Effector CD4-positive, alpha-beta T cell (primary cell): ENCODE measurements at regions not wholly inside any gene's neighbourhood (a gene's known extent, or its start where the extent isn't known, plus 50 kb on each side); places are given as distances from the start of the nearest gene placed in this dataset.
A peak's percentile ranks its signal among the peaks of the same experiment; 100 is the strongest.

Experiments used
- DNase-seq: peaks from one replicate; pipeline ENCODE4 v3.0.0-alpha.2; 2020

DNA sequence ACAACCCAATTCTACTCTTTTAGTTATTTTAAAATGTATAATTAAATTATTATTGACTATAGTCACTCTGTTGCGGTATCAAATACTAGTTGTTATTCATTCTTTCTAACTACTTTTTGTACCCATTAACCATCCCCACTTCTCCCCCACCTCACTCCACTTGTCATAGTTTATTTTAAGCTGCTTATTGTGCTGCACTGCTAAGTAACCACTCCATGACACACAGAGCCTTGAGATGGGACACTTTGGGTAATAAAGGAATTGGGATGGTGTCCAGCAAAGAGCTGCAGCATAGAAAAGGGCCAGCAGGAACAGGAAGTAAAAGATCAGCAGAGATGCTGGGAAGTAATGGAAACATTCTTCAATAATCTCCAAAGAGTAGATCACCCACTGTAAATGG, 123.0 kb downstream of the RPS29 start:
- DNase-seq: no peak

DNA sequence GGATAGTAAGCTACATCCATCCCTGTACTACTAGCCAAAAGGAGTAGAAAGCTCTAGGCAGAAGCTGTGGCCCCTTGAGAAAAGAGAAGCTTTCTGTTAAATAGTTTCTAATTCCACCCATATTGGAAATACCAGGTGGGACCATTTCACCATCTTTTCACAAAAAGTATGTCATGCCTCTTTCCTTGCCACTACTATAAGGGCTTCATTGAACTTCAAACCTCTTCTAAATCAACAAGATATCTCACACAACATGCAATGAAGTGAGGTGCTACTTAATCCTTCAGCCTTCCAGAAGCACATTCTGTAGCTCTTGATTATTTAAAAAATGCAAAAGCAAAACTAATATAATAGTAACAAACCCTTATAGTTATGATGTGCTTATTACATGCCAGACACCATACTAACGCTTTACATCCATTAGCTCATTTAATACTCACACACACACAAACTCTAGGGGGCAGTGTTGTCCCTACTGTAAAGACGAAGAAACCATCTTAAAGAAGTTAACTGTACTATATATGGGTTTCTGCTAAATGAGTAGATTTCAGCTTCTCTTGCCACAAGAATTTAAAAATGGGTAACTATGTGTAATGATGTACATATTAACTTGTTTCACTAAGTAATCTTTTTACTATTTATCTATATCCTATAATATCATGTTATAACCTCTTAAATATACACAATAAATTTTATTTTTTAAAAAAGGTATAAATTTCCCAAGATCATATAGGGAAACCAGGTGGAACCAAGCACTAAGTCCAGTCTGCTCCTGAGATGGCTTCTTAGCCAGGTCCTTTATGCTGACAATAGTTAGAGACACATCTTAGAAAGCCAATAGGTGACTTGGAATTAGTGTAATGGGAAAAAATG, 124.4 kb downstream of the RPS29 start:
- DNase-seq: peak; percentile 58

GRCh38 chr14:49460662-49461061, 125.5 kb downstream of the RPS29 start:
- no peak for DNase-seq

DNA sequence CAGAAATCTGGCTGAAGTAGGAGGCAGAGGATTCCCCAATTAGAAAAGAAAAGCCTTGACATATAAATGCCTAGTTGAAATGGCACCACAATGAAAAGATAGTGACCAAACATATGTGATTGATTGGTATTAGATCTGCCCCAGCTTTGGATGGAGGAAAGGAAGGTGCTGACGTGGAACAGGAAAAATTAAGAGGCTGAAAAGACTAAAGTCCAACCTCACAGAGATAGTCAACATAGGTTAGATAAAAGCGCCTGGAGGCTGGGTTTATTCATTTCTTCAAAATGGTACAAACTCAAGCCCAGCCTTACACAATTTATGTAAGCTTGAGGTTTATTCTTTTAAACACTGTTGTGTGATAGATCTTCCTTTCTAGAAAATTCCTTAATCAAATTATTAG, 129.6 kb downstream of the RPS29 start:
- no peak for DNase-seq

DNA sequence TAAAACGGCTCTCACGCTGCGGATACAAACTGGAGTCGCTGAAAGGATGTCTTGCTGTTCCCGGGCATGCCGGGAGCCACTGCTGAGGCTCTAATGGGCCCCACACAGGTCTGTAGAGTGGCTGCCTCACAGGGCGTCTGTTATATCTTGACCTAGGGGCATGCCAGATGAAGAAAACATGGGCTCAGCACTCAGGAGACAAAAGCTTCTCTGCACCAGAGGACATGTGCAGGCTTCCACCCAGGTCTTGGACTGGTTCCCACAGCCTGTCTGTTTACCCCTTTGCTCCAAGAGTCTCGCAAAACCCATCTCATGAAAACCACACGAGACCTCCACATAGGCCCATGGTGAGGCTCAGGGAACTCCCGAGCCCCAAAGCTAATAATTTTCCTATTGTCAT, 134.2 kb downstream of the RPS29 start:
- no peak for DNase-seq

GRCh38 chr14:49449749-49450148, 136.4 kb downstream of the RPS29 start:
- DNase-seq: no peak

- no peak for DNase-seq
Observed at GRCh38 chr14:49447540-49448107, 138.6 kb downstream of the RPS29 start.

- DNase-seq: no peak
Observed at GRCh38 chr14:49446801-49447200, 139.4 kb downstream of the RPS29 start.

GRCh38 chr14:49438256-49438770, 147.9 kb downstream of the RPS29 start:
- no peak for DNase-seq

DNA sequence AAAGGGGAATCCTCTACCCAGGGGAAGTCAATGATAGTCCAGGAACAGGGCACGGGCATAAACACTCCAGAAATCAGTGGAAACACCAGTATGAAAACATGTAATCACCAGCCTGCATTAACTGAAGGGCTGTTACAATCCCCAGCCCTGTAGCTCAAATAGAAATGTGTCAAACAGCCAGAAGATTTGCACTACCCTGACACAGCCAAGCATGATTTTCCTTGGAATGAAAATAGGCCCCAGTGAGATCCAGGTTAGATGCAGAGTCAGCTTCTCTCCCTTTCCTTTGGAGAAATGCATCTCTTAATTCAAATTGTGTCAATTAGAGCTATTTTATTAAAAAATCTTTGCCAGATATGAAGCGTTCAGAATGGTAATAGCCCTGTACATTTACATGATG, 158.1 kb downstream of the RPS29 start:
- no peak for DNase-seq

- no peak for DNase-seq
Observed at GRCh38 chr14:49427117-49427516, 159.1 kb downstream of the RPS29 start.

DNA sequence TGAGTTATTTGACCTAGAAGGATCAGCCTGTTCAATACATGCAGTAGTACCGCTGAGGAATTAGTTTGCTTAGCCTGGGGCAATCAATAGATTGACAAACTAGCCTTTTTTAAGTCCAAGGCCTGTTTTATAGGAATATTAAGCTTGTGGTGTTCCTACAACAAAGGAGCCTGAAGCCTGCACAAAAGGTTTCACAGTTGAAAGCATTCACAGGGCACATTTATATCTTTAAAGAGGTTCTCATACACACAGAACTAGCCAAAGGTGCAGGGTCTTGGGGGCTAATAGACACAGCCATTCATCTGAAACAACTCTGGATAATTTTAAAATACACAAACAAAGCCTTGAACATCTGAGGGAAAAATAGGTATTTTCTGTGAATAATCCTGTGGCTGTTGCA, 160.3 kb downstream of the RPS29 start:
- DNase-seq: no peak

DNA sequence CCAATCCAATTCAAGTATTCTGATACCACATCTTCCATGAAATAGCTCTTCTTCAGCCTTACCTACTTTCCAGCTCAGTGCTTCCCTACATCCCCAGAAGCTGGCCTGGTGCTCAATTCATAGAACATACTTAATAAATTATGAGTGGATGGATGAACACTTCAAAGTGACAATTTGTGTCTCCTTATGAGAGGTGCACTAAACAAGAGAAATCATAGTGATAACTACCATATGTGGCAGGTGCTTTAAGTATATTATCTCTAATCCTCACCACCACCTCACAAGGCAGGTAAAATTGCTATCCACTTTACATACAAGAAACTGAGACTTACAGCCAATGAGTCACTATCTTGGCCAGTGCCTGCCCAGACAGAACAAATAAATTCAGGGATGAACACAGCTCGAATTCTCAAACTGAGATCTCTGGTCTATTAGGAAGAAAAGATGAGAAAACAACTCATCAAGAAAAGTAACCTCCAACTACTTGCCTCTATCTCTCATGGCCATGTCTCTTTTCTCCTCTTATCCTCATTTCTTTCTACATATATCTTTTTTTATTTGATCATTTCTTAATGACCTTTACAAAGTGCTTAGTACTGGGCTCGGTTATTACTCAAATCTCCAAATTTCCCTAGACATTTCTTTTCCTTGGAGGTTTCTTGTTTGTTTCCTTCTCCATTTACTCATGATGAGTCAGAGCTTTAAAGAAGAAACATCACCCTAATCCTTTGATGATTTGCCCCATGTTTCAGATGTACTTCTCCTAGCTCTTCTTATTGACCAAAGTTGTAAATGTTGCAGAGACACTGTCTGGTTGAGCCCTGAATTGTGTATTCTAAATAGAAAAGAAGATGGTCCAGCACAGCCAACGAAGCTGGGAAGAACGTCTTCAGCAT, 161.5 kb downstream of the RPS29 start:
- DNase-seq: no peak

GRCh38 chr14:49420201-49420600, 166.0 kb downstream of the RPS29 start:
- DNase-seq: no peak

DNA sequence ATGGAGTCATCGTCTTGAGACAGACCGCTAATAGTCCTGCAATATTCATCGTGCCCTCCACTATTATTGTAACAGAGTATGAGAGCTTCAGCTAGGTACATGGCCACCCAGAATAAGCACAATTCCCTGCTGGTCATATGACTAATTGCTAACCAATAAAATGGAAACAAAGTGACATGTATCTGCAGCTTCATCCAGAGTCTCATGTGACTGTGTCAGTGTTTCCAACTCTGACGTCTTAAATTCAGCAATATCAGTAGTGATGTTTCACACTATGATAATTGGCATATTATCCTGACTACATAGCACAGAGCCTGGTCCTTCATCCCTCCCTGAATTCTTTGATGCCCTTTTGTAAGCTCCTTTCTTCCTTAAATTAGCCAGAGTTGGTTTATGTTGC, 167.4 kb downstream of the RPS29 start:
- no peak for DNase-seq

GRCh38 chr14:49417790-49418189, 168.4 kb downstream of the RPS29 start:
- no peak for DNase-seq

DNA sequence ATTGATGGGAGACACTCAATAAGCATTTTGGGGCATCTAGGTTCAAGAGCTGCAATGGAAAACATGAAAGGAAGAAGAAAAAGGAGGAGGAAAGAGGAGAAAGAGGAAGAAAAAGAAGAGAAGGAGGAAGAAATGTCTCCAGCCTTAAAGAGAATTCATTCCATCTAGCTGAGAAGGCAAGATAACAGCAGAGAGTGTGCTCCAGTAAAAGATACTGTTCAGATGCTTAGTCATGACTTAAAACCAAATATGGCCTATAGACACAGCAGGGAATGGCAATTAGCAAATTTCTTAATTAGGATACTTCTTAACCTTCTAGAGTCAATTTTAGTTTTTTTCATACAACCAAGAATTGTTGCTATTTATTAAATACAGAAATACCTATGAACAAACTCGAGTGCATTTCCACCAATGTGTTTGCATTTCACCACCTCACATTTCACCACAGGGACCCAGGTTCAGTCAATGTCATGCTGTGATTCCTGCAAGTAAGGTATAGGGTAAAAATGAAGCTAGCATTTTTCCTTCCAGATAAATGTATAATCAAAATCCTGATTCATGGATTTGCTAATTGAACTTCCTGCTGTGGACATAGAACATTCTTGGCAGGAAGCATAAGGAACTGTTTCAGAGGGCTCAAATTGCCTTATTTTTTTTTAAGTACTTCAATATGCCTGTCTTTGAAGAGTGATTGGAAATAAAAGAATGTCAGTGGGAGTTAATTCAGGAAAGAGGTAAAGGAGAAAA, 177.8 kb downstream of the RPS29 start:
- no peak for DNase-seq

- DNase-seq: no peak
Observed at GRCh38 chr14:49405291-49405690, 180.9 kb downstream of the RPS29 start.

DNA sequence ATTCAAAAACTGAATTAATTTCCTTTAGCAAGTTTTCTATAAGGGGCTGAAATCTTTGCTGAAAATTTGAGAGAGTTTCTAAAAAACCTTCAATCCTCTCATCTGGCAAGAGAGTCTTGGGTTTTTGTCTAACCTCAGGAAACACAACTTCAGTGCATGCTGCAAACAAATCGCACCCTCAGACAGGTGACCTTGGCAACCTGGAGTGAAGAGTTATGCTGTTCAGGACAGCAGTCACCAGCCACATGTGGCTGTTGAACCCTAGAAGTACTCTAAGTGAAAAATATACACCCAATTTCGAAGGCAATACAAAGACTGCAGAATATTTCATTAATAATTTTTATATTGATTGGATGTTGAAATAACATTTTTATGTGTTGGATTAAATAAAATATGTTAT, 184.8 kb downstream of the RPS29 start:
- DNase-seq: no peak

GRCh38 chr14:49396801-49397200, 189.4 kb downstream of the RPS29 start:
- no peak for DNase-seq

DNA sequence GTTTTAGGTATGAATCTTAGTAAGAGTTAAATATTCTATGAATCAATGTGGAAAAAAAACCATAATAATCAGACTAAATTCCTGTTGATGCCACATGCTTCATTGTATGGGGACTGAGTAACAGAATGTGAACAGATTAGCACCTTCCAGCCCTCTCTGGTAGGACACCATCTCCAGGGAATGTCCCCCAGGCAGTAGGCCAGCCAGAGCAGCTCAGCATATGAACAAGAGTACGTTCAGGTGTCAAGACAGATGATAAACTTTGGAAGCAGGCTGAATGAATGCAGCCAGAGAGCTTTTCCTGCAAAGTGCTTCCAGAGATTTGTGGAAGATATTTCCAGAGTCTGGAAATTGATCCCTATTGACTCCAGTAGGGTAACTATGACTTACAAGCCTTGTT, 204.4 kb downstream of the RPS29 start:
- DNase-seq: no peak

GRCh38 chr14:49367696-49368095, 218.5 kb downstream of the RPS29 start:
- no peak for DNase-seq

DNA sequence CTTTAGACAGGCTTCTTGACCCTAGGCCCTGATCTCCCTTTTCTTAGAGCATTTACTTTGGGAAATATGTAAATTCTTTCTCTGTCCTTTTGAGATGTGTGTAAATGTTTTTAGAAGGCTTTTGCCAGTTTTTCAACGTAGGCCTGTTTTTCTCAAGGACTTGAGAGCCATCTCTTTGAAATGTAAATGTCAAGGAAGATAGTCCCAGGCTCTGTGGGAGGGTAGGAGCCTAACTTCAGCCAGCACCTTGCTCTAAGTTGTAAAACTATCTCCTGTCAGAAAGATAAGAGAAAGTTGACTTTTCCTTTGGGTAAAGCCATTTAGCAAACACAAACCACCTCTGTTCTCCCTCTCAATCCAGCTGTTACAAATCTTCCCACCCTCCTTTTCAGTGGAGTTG, 219.8 kb downstream of the RPS29 start:
- no peak for DNase-seq
